Adrenal gland (tissue), 9 donors: ENCODE measurements at regions not wholly inside any gene's neighbourhood (a gene's known extent, or its start where the extent isn't known, plus 50 kb on each side); places are given as distances from the start of the nearest gene placed in this dataset.
"Not testable (repeated sequence)": the region's sequence is repeated elsewhere in the genome, so short reads cannot be mapped to it uniquely, and the experiment has no call there.

ENCODE experiments used
- DNase-seq, 7 donors: peaks; one replicate each; pipeline ENCODE4 v3.0.0-alpha.2; 2019 to 2020
- H3K27ac ChIP-seq, 5 donors: fragments of 200-600 bp; sonication (generic) in 4 of 5; 1 replicate in 3 of 5; 2 replicates in 2 of 5; pipeline versions ENCODE4 v1.5.1 to v1.8.0; 2016 to 2020; ENCODE audit warnings: mild to moderate bottlenecking in 1 of 5
- H3K27me3 ChIP-seq: fragments of 200-600 bp; 2 replicates; pipeline ENCODE4 v1.8.0; 2021
- H3K36me3 ChIP-seq, 2 donors: fragments of 200-600 bp; replicated peaks in 1 of 2; 1 replicate in 1 of 2; 2 replicates in 1 of 2; pipeline versions ENCODE4 v1.5.1 to v1.8.0; 2018 to 2022
- H3K4me1 ChIP-seq, 2 donors: fragments of 200-600 bp; replicated peaks in 1 of 2; 1 replicate in 1 of 2; 2 replicates in 1 of 2; pipeline versions ENCODE4 v1.5.1 to v1.8.0; 2018 to 2021
- H3K4me3 ChIP-seq, 4 donors: fragments of 200-600 bp; sonication (generic) in 3 of 4; one replicate each; pipeline ENCODE4 v1.5.1; 2016 to 2018
- H3K9me3 ChIP-seq, 3 donors: fragments of 200-600 bp; sonication (generic) in 1 of 3; replicated peaks in 1 of 3; 1 replicate in 2 of 3; 2 replicates in 1 of 3; pipeline versions ENCODE4 v1.5.1 to v1.8.0; 2016 to 2021
- CTCF ChIP-seq, 6 experiments: fragments of 450-650 bp in 4 of 6; fragments of 200-600 bp in 2 of 6; sonication (generic) in 1 of 6; IDR thresholded peaks; 1 replicate in 5 of 6; 2 replicates in 1 of 6; pipeline versions ENCODE4 v1.5.1 to v1.8.0; 2016 to 2021; ENCODE audit warnings: antibody characterized with exemption in 6 of 6, mild to moderate bottlenecking in 2 of 6, moderate library complexity in 1 of 6
- POLR2A ChIP-seq, 2 donors: fragments of 450-650 bp; IDR thresholded peaks; one replicate each; pipeline ENCODE4 v1.6.1; 2017; ENCODE audit warnings: antibody characterized with exemption in 2 of 2, mild to moderate bottlenecking in 2 of 2, moderate library complexity in 1 of 2
- WGBS, 4 donors: extraction: QIAGEN DNeasy Blood & Tissue Kit in 2 of 4; methylation state at CpG; one replicate each; pipeline versions ENCODE4 v1.1.5 to v1.1.7; 2013 to 2017; 5-methylcytosine and 5-hydroxymethylcytosine counted together
- intact Hi-C, 2 donors: fragments of 100-400 bp; cut with DNase I; formaldehyde crosslinking; loops; one replicate each; pipeline versions ENCODE4 v1.14.1 to v1.15.0; 2022 to 2023
- donor health status: healthy with polysubstance abuse.
- donor health status: Bipolar disorder and iron deficiency.
- donor health status: DM: yes; HTN: yes; CAD: no.
- donor health status: DM: no; HTN: no; CAD: no.
- donor health status: DM: no; HTN: no; CAD: no.

GRCh38 chrX:73964579-73964978 is 112.1 kb upstream of the XIST start:
- no peaks in the 10 kb centered on the region for H3K9me3 ChIP-seq
- WGBS, 4 donors, result 100% methylated on average over 1 of the region's 1 CpG
- H3K27me3 ChIP-seq, result no peaks in the 10 kb centered on the region
- H3K4me3 ChIP-seq, result no peak overlapping the region
- H3K4me1 ChIP-seq, result no peaks in the 10 kb centered on the region
- no peak for TF ChIP-seq CTCF (IDR thresholded peaks at IDR 0.05)
- TF ChIP-seq POLR2A (IDR thresholded peaks at IDR 0.05), result no peak
- no peak overlapping the region for H3K27ac ChIP-seq
- H3K36me3 ChIP-seq, result no peaks in the 10 kb centered on the region
- DNase-seq, result no peak
- intact Hi-C loops, result no loop called here

- WGBS, 4 donors, result 77 to 91% (median 85%) methylated on average over 9 of the region's 9 CpGs
- peak in 1 of 7 donors; percentile 13 for DNase-seq
These were observed 111.2 kb upstream of the XIST start for GRCh38 chrX:73963682-73964081.

GRCh38 chrX:73962948-73963347 is 110.4 kb upstream of the XIST start:
- 94 to 97% (median 97%) methylated on average over 8 of the region's 8 CpGs; no CpG with 5 or more reads in 1 of the 4 donors for WGBS, 4 donors
- H3K27ac ChIP-seq, result no peak overlapping the region
- no peaks in the 10 kb centered on the region for H3K4me1 ChIP-seq
- DNase-seq, result no peak
- no peaks in the 10 kb centered on the region for H3K9me3 ChIP-seq
- TF ChIP-seq POLR2A (IDR thresholded peaks at IDR 0.05), result no peak
- no peak for TF ChIP-seq CTCF (IDR thresholded peaks at IDR 0.05)
- H3K27me3 ChIP-seq, result no peaks in the 10 kb centered on the region
- H3K36me3 ChIP-seq, result no peaks in the 10 kb centered on the region
- intact Hi-C loops, result no loop called here
- H3K4me3 ChIP-seq, result no peak overlapping the region

More at GRCh38 chrX:73963682-73964081, 111.2 kb upstream of the XIST start:
- TF ChIP-seq CTCF (IDR thresholded peaks at IDR 0.05) (no peak), POLR2A (IDR thresholded peaks at IDR 0.05) (no peak)
- no peaks in the 10 kb centered on the region for H3K9me3 ChIP-seq
- no peaks in the 10 kb centered on the region for H3K27me3 ChIP-seq
- no peak overlapping the region for H3K27ac ChIP-seq
- intact Hi-C loops, result no loop called here
- H3K4me1 ChIP-seq, result no peaks in the 10 kb centered on the region
- H3K4me3 ChIP-seq, result no peak overlapping the region
- H3K36me3 ChIP-seq, result no peaks in the 10 kb centered on the region

GRCh38 chrX:73961867-73962266 is 109.4 kb upstream of the XIST start:
- H3K4me1 ChIP-seq, H3K27me3 ChIP-seq, H3K27ac ChIP-seq, H3K36me3 ChIP-seq, H3K4me3 ChIP-seq, DNase-seq, H3K9me3 ChIP-seq, intact Hi-C loops: not testable (repeated sequence)
- WGBS, 4 donors, result 90 to 99% (median 94%) methylated on average over 6 of the region's 6 CpGs

GRCh38 chrX:73944563-73944908 is 92.0 kb upstream of the XIST start:
- Histone ChIP-seq H3K4me3 (peak overlapping the region; percentile 42 to 85 (median 58)), H3K4me1 (peaks cover 3 to 28% of the 10 kb centered on the region in 2 donors), H3K36me3 (peaks cover 0 to 8% of the 10 kb centered on the region in 2 donors), H3K9me3 (no peaks in the 10 kb centered on the region), H3K27ac (peak overlapping the region; percentile 72 to 91 (median 76)), H3K27me3 (no peaks in the 10 kb centered on the region)
- WGBS, 4 donors, result 0 to 1% (median 0%) methylated on average over 8 of the region's 8 CpGs
- TF ChIP-seq CTCF (IDR thresholded peaks at IDR 0.05) (no peak), POLR2A (IDR thresholded peaks at IDR 0.05) (no peak)
- no peak for DNase-seq
- intact Hi-C loops, result no loop called here
